IMR-90 (cell line): ENCODE measurements at regions not wholly inside any gene's neighbourhood (a gene's known extent, or its start where the extent isn't known, plus 50 kb on each side); places are given as distances from the start of the nearest gene placed in this dataset.

Experiments used
- BHLHE40 ChIP-seq: fragments of 150-350 bp; IDR thresholded peaks from 2 replicates; pipeline ENCODE4 v1.6.1; 2016; ENCODE audit warnings: mild to moderate bottlenecking, low read depth, low read length
- CEBPB ChIP-seq: IDR thresholded peaks from 2 replicates; pipeline ENCODE4 v1.6.1; 2012; ENCODE audit warnings: low read depth, low read length, improper control_type of control experiment
- FOS ChIP-seq: fragments of 150-350 bp; IDR thresholded peaks from 2 replicates; pipeline ENCODE4 v1.6.1; 2016; ENCODE audit warnings: low read depth, low read length
- MAFK ChIP-seq: IDR thresholded peaks from 2 replicates; pipeline ENCODE4 v1.6.1; 2012; ENCODE audit warnings: low read depth, low read length, improper control_type of control experiment
- MXI1 ChIP-seq: IDR thresholded peaks from 2 replicates; pipeline ENCODE4 v1.6.1; 2012; ENCODE audit warnings: low read depth, mild to moderate bottlenecking, low read length, moderate library complexity, borderline replicate concordance
- POLR2A ChIP-seq: IDR thresholded peaks from 2 replicates; pipeline ENCODE4 v1.6.1; 2012; ENCODE audit warnings: mild to moderate bottlenecking, low read depth, low read length
- RAD21 ChIP-seq: IDR thresholded peaks from 2 replicates; pipeline ENCODE4 v1.6.1; 2012; ENCODE audit warnings: low read length, improper control_type of control experiment
- RCOR1 ChIP-seq: IDR thresholded peaks from 2 replicates; pipeline ENCODE4 v1.6.1; 2012; ENCODE audit warnings: mild to moderate bottlenecking, low read length, improper control_type of control experiment; ENCODE audit not compliant: insufficient replicate concordance
- TF ChIP-seq, protein P1 (sequence below): conservative IDR thresholded peaks from 2 replicates; pipeline ENCODE4 v1.5.1; 2012; ENCODE audit warnings: mild to moderate bottlenecking, low read depth, low read length, improper control_type of control experiment
- TF ChIP-seq, protein P2 (sequence below): fragments of 150-350 bp; IDR thresholded peaks from 2 replicates; pipeline ENCODE4 v1.6.1; 2017; ENCODE audit warnings: mild to moderate bottlenecking, antibody characterized with exemption, low read length, low read depth

DNA sequence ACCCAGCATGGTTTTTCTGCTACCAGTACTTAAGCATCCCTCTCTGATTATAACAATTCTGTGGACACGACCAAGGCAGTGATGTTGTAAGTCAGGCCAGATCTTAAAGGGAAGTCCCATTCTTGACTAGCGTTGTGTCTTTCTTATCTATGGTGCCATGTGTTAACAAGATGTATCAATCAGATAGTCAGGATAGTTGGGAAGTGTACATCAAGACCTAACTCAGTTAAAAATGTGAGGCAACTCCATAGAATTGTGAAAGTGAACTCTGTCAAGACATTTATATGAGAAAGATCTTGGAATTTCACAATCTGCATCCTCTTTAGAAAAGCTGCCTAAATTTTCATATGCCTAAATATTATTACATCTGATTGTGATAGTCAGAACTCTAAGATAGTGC, 341.7 kb upstream of the SEMA3D start:
- TF ChIP-seq POLR2A (no peak), BHLHE40 (no peak), MXI1 (no peak), CEBPB (peak; percentile 30; the same call in 1 of the 2 replicates), FOS (no peak), RAD21 (no peak), MAFK (no peak), RCOR1 (no peak)
- TF ChIP-seq, protein P1, sequence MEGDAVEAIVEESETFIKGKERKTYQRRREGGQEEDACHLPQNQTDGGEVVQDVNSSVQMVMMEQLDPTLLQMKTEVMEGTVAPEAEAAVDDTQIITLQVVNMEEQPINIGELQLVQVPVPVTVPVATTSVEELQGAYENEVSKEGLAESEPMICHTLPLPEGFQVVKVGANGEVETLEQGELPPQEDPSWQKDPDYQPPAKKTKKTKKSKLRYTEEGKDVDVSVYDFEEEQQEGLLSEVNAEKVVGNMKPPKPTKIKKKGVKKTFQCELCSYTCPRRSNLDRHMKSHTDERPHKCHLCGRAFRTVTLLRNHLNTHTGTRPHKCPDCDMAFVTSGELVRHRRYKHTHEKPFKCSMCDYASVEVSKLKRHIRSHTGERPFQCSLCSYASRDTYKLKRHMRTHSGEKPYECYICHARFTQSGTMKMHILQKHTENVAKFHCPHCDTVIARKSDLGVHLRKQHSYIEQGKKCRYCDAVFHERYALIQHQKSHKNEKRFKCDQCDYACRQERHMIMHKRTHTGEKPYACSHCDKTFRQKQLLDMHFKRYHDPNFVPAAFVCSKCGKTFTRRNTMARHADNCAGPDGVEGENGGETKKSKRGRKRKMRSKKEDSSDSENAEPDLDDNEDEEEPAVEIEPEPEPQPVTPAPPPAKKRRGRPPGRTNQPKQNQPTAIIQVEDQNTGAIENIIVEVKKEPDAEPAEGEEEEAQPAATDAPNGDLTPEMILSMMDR = no peak
- TF ChIP-seq, protein P2, sequence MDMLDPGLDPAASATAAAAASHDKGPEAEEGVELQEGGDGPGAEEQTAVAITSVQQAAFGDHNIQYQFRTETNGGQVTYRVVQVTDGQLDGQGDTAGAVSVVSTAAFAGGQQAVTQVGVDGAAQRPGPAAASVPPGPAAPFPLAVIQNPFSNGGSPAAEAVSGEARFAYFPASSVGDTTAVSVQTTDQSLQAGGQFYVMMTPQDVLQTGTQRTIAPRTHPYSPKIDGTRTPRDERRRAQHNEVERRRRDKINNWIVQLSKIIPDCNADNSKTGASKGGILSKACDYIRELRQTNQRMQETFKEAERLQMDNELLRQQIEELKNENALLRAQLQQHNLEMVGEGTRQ = no peak
